GM03348 (cell line): ENCODE measurements at regions not wholly inside any gene's neighbourhood (a gene's known extent, or its start where the extent isn't known, plus 50 kb on each side); places are given as distances from the start of the nearest gene placed in this dataset.

Experiments used
- DNase-seq: peaks from one replicate; pipeline ENCODE4 v3.0.0; 2012; ENCODE audit warnings: low spot score

- no peak for DNase-seq
Observed at GRCh38 chrX:150164971-150165600, 198.0 kb upstream of the MAMLD1 start.

- no peak for DNase-seq
Observed at GRCh38 chrX:150165776-150166610, 197.1 kb upstream of the MAMLD1 start.

GRCh38 chrX:150167482-150168324 is 195.4 kb upstream of the MAMLD1 start:
- no peak for DNase-seq

GRCh38 chrX:150182161-150182560 is 181.0 kb upstream of the MAMLD1 start:
- DNase-seq, result peak; percentile 15

GRCh38 chrX:150184491-150184890 is 178.6 kb upstream of the MAMLD1 start:
- DNase-seq, result no peak

GRCh38 chrX:150185766-150186165 is 177.4 kb upstream of the MAMLD1 start:
- DNase-seq, result no peak

- no peak for DNase-seq
Observed at GRCh38 chrX:150192816-150193215, 170.3 kb upstream of the MAMLD1 start.

- no peak for DNase-seq
Observed at GRCh38 chrX:150196285-150196684, 166.8 kb upstream of the MAMLD1 start.

- no peak for DNase-seq
Observed at GRCh38 chrX:150197388-150197787, 165.7 kb upstream of the MAMLD1 start.

- no peak for DNase-seq
Observed at GRCh38 chrX:150198776-150199175, 164.3 kb upstream of the MAMLD1 start.

GRCh38 chrX:150199181-150199580 is 163.9 kb upstream of the MAMLD1 start:
- no peak for DNase-seq

GRCh38 chrX:150199803-150200202 is 163.3 kb upstream of the MAMLD1 start:
- DNase-seq, result no peak

GRCh38 chrX:150200361-150200760 is 162.8 kb upstream of the MAMLD1 start:
- DNase-seq, result no peak

- peak; percentile 91 for DNase-seq
Observed at GRCh38 chrX:150200820-150201287, 162.3 kb upstream of the MAMLD1 start.

- no peak for DNase-seq
Observed at GRCh38 chrX:150201391-150201790, 161.7 kb upstream of the MAMLD1 start.

GRCh38 chrX:150201841-150202240 is 161.3 kb upstream of the MAMLD1 start:
- no peak for DNase-seq

- DNase-seq, result peak; percentile 44
Observed at GRCh38 chrX:150202641-150203247, 160.4 kb upstream of the MAMLD1 start.

GRCh38 chrX:150203248-150203645 is 159.9 kb upstream of the MAMLD1 start:
- no peak for DNase-seq

GRCh38 chrX:150205011-150205410 is 158.1 kb upstream of the MAMLD1 start:
- no peak for DNase-seq

- no peak for DNase-seq
Observed at GRCh38 chrX:150207733-150208132, 155.4 kb upstream of the MAMLD1 start.

GRCh38 chrX:150211988-150212387 is 151.1 kb upstream of the MAMLD1 start:
- DNase-seq, result peak; percentile 12
